Right atrium auricular region (tissue), 2 donors: ENCODE measurements at regions not wholly inside any gene's neighbourhood (a gene's known extent, or its start where the extent isn't known, plus 50 kb on each side); places are given as distances from the start of the nearest gene placed in this dataset.

Experiments used
- DNase-seq: peaks from one replicate; pipeline ENCODE4 v3.0.0-alpha.2; 2019; ENCODE audit warnings: low spot score
- H3K27ac ChIP-seq, 2 donors: fragments of 200-600 bp; sonication (generic); 1 replicate in 1 of 2; 2 replicates in 1 of 2; pipeline ENCODE4 v1.5.1; 2016 to 2019
- H3K27me3 ChIP-seq, 2 donors: fragments of 200-600 bp; sonication (generic); one replicate each; pipeline versions ENCODE4 v1.5.1 to v1.6.0; 2017 to 2019
- H3K36me3 ChIP-seq: fragments of 200-600 bp; sonication (generic); one replicate; pipeline ENCODE4 v1.5.1; 2016
- H3K4me1 ChIP-seq, 2 donors: fragments of 200-600 bp; sonication (generic); one replicate each; pipeline versions ENCODE4 v1.5.1 to v1.6.0; 2017 to 2019
- H3K4me3 ChIP-seq, 2 donors: fragments of 200-600 bp; sonication (generic); 1 replicate in 1 of 2; 2 replicates in 1 of 2; pipeline ENCODE4 v1.5.1; 2017 to 2019; ENCODE audit warnings: mild to moderate bottlenecking in 1 of 2, moderate library complexity in 1 of 2
- H3K9me3 ChIP-seq, 2 donors: fragments of 200-600 bp; sonication (generic); one replicate each; pipeline ENCODE4 v1.5.1; 2019
- CTCF ChIP-seq, 2 donors: fragments of 200-600 bp; sonication (generic); IDR thresholded peaks; one replicate each; pipeline ENCODE4 v1.5.1; 2019; ENCODE audit warnings: antibody characterized with exemption in 2 of 2

- DNase-seq, result no peak
- Histone ChIP-seq H3K9me3 (peaks cover 0 to 3% of the 10 kb centered on the region in 2 donors), H3K4me1 (no peaks in the 10 kb centered on the region), H3K27me3 (no peaks in the 10 kb centered on the region), H3K27ac (no peak overlapping the region), H3K4me3 (no peak overlapping the region), H3K36me3 (no peaks in the 10 kb centered on the region)
- no peak for TF ChIP-seq CTCF (IDR thresholded peaks at IDR 0.05)
Observed at GRCh38 chr12:78431931-78432330, 432.6 kb upstream of the SYT1 start.

- TF ChIP-seq CTCF (IDR thresholded peaks at IDR 0.05), result no peak
- DNase-seq, result no peak
- H3K27ac ChIP-seq, result no peak overlapping the region
- H3K36me3 ChIP-seq, result no peaks in the 10 kb centered on the region
- peaks cover 0 to 12% of the 10 kb centered on the region in 2 donors for H3K9me3 ChIP-seq
- no peak overlapping the region for H3K4me3 ChIP-seq
- H3K27me3 ChIP-seq, result no peaks in the 10 kb centered on the region
- H3K4me1 ChIP-seq, result no peaks in the 10 kb centered on the region
Observed at GRCh38 chr12:78439666-78440065, 424.9 kb upstream of the SYT1 start.

- H3K36me3 ChIP-seq, result no peaks in the 10 kb centered on the region
- H3K4me1 ChIP-seq, result no peaks in the 10 kb centered on the region
- H3K27me3 ChIP-seq, result no peaks in the 10 kb centered on the region
- H3K9me3 ChIP-seq, result peaks cover 0 to 11% of the 10 kb centered on the region in 2 donors
- DNase-seq, result no peak
- no peak overlapping the region for H3K27ac ChIP-seq
- H3K4me3 ChIP-seq, result no peak overlapping the region
- TF ChIP-seq CTCF (IDR thresholded peaks at IDR 0.05), result no peak
Observed at GRCh38 chr12:78441737-78442453, 422.7 kb upstream of the SYT1 start.

GRCh38 chr12:78442454-78442801 lies 422.1 kb upstream of the SYT1 start:
- no peak overlapping the region for H3K4me3 ChIP-seq
- no peak for DNase-seq
- no peaks in the 10 kb centered on the region for H3K36me3 ChIP-seq
- no peak for TF ChIP-seq CTCF (IDR thresholded peaks at IDR 0.05)
- H3K27ac ChIP-seq, result no peak overlapping the region
- H3K4me1 ChIP-seq, result no peaks in the 10 kb centered on the region
- H3K27me3 ChIP-seq, result no peaks in the 10 kb centered on the region
- H3K9me3 ChIP-seq, result peaks cover 0 to 11% of the 10 kb centered on the region in 2 donors

- TF ChIP-seq CTCF (IDR thresholded peaks at IDR 0.05), result no peak
- no peaks in the 10 kb centered on the region for H3K27me3 ChIP-seq
Observed at GRCh38 chr12:78446555-78446954, 418.0 kb upstream of the SYT1 start.

GRCh38 chr12:78447373-78447772 lies 417.2 kb upstream of the SYT1 start:
- Histone ChIP-seq H3K27ac (no peak overlapping the region), H3K4me1 (no peaks in the 10 kb centered on the region), H3K4me3 (no peak overlapping the region), H3K9me3 (no peaks in the 10 kb centered on the region), H3K27me3 (no peaks in the 10 kb centered on the region), H3K36me3 (no peaks in the 10 kb centered on the region)
- no peak for TF ChIP-seq CTCF (IDR thresholded peaks at IDR 0.05)
- DNase-seq, result no peak

More at GRCh38 chr12:78446555-78446954, 418.0 kb upstream of the SYT1 start:
- no peaks in the 10 kb centered on the region for H3K9me3 ChIP-seq
- H3K4me1 ChIP-seq, result no peaks in the 10 kb centered on the region
- no peak overlapping the region for H3K27ac ChIP-seq
- no peak for DNase-seq
- H3K36me3 ChIP-seq, result no peaks in the 10 kb centered on the region
- no peak overlapping the region for H3K4me3 ChIP-seq
